BJ (cell line): ENCODE measurements at regions not wholly inside any gene's neighbourhood (a gene's known extent, or its start where the extent isn't known, plus 50 kb on each side); places are given as distances from the start of the nearest gene placed in this dataset.

ENCODE experiments used
- CTCF ChIA-PET: fragments of 350-600 bp; formaldehyde crosslinking; extraction: SDS; loops from one replicate; lab custom pipeline; 2021; ENCODE audit warnings: antibody characterized with exemption, inconsistent platforms; lab: Yijun Ruan, JAX
- POLR2A ChIA-PET: fragments of 300-600 bp; sonication (Branson Sonifier 250); formaldehyde crosslinking; extraction: SDS; loops from one replicate; lab custom pipeline; 2021; ENCODE audit warnings: antibody characterized with exemption; lab: Charles Lee
- DNase-seq: peaks from one replicate; pipeline ENCODE4 v3.0.0-alpha.2; 2011; ENCODE audit warnings: low read depth
- H3K27me3 ChIP-seq: 2 replicates; pipeline ENCODE4 v1.6.0; 2011; ENCODE audit warnings: low read length; ENCODE audit not compliant: control insufficient read depth, insufficient read depth
- H3K36me3 ChIP-seq: 2 replicates; pipeline ENCODE4 v1.5.1; 2011; ENCODE audit warnings: low read length; ENCODE audit not compliant: control insufficient read depth, insufficient read depth
- H3K4me3 ChIP-seq: 2 replicates; pipeline ENCODE4 v1.5.1; 2011; ENCODE audit warnings: low read depth, mild to moderate bottlenecking, control low read depth, low read length
- CTCF ChIP-seq: IDR thresholded peaks from 2 replicates; pipeline ENCODE4 v1.5.1; 2011; ENCODE audit warnings: low read depth, mild to moderate bottlenecking, control low read depth, inconsistent platforms, low read length, moderate library complexity; ENCODE audit not compliant: insufficient read depth

- no peaks in the 10 kb centered on the region for H3K36me3 ChIP-seq
- no peak for TF ChIP-seq CTCF
- CTCF ChIA-PET, result no interaction called here
Measured at GRCh38 chr20:24139846-24140245, 151.3 kb upstream of the GGTLC1 start.

GRCh38 chr20:24138951-24139350 is 150.4 kb upstream of the GGTLC1 start:
- ChIA-PET POLR2A (no interaction called here), CTCF (no interaction called here)
- no peak for TF ChIP-seq CTCF
- DNase-seq, result no peak
- Histone ChIP-seq H3K36me3 (no peaks in the 10 kb centered on the region), H3K4me3 (no peak overlapping the region), H3K27me3 (no peaks in the 10 kb centered on the region)

More at GRCh38 chr20:24139846-24140245, 151.3 kb upstream of the GGTLC1 start:
- Histone ChIP-seq H3K27me3 (no peaks in the 10 kb centered on the region), H3K4me3 (no peak overlapping the region)
- no peak for DNase-seq
- POLR2A ChIA-PET, result no interaction called here

DNA sequence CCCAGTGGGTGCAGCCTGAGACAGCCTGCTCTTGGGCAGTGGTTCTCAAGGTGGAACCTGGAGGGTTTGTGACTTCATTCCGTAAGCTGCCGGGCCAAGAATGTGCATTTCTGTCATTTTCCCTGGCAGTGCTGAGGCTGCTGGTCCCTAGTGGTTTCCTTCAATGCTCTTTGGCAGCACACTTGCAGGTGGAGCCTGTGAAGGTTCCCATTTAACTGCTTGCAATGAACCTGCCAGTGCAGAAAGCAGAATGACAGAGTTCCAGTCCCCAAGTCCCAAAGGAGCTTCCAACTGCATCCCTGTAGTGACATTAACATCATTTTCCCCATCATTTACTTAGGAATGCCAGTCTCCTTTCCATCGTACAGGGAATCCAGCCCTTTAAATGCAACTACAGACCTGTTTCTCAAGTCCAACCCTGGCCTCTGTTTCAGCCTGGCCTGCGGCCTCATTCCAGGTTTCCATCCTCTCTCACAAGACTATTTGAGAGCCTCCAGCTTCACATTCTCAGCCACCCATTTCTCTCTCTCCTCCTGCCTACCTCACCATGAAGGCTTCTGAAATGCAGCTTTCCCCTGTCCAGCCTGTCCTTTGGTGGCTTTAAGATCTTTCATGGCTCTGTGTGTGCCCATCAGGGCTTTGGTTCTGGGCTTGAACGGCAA is 149.7 kb upstream of the GGTLC1 start:
- no peaks in the 10 kb centered on the region for H3K36me3 ChIP-seq
- TF ChIP-seq CTCF, result no peak
- H3K4me3 ChIP-seq, result no peak overlapping the region
- ChIA-PET CTCF (no interaction called here), POLR2A (no interaction called here)
- no peaks in the 10 kb centered on the region for H3K27me3 ChIP-seq
- no peak for DNase-seq

GRCh38 chr20:24136659-24137246 is 148.2 kb upstream of the GGTLC1 start:
- Histone ChIP-seq H3K4me3 (no peak overlapping the region), H3K27me3 (no peaks in the 10 kb centered on the region), H3K36me3 (no peaks in the 10 kb centered on the region)
- no peak for TF ChIP-seq CTCF
- ChIA-PET POLR2A (no interaction called here), CTCF (interaction anchor here (1.2 kb wide), 1 partner anchor 13 kb away, joined by 3 read pairs; no protein-coding TSS in a partner anchor)
- no peak for DNase-seq

DNA sequence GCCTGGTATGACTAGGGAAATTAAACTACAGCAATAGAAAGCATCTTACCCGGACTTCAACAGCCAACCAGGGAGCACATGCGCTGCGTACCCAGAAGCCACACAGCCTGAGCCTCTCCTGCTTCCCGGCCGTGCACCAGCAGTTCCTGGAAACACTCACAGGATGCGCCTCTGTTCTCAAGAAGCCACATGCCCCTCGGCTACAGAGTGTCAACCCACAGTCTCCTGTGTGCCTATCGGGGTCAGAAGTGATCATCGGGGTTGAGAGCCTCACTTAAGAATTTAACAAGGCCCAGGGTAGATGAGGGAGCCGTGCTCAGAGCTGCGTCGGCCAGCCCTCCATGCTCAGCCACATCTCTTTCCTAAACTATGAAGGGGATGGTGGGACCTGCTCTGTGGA is 147.2 kb upstream of the GGTLC1 start:
- Histone ChIP-seq H3K36me3 (no peaks in the 10 kb centered on the region), H3K4me3 (no peak overlapping the region), H3K27me3 (no peaks in the 10 kb centered on the region)
- no peak for TF ChIP-seq CTCF
- CTCF ChIA-PET, result no interaction called here
- no peak for DNase-seq
- POLR2A ChIA-PET, result no interaction called here
